ENCODE measurements at regions not wholly inside any gene's neighbourhood (a gene's known extent, or its start where the extent isn't known, plus 50 kb on each side); places are given as distances from the start of the nearest gene placed in this dataset.

DNA sequence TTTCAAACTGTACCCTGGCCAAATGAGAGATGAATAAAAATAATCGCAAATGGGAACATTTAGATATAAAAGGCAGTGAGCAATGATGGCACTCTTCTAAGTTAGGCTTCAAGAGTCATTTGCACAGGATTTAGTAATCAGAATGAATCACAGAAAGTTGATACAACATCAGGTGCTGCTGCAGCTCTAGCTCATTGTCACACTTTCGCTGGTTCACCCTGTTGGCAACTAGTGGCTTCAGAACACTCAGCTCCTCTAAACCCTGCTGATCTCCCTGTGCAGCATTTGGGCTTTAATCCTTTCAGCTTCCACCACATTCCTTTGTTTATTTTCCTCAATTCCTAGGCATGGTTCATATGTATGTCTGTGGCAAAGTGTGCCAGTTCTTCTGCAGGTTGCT is 2071.2 kb upstream of the CDH6 start:
- H2AFZ ChIP-seq (ENCODE audit: low read depth, low read length): no peak overlapping the region
- no peak overlapping the region for H3K4me2 ChIP-seq (ENCODE audit: insufficient read depth, low read length)
- DNase-seq (ENCODE audit: low read depth, low spot score) (no peak), FAIRE-seq (no peak)
- TF ChIP-seq, protein P1, sequence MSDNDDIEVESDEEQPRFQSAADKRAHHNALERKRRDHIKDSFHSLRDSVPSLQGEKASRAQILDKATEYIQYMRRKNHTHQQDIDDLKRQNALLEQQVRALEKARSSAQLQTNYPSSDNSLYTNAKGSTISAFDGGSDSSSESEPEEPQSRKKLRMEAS (IDR thresholded peaks at IDR 0.05; ENCODE audit: insufficient read depth, insufficient read length): no peak
- TF ChIP-seq EZH2 (IDR thresholded peaks at IDR 0.05; ENCODE audit: borderline replicate concordance, low read depth, low read length, severe bottlenecking): no peak
- TF ChIP-seq, protein P2, sequence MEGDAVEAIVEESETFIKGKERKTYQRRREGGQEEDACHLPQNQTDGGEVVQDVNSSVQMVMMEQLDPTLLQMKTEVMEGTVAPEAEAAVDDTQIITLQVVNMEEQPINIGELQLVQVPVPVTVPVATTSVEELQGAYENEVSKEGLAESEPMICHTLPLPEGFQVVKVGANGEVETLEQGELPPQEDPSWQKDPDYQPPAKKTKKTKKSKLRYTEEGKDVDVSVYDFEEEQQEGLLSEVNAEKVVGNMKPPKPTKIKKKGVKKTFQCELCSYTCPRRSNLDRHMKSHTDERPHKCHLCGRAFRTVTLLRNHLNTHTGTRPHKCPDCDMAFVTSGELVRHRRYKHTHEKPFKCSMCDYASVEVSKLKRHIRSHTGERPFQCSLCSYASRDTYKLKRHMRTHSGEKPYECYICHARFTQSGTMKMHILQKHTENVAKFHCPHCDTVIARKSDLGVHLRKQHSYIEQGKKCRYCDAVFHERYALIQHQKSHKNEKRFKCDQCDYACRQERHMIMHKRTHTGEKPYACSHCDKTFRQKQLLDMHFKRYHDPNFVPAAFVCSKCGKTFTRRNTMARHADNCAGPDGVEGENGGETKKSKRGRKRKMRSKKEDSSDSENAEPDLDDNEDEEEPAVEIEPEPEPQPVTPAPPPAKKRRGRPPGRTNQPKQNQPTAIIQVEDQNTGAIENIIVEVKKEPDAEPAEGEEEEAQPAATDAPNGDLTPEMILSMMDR (IDR thresholded peaks at IDR 0.05; ENCODE audit: extremely low read depth in 1 of 2, insufficient read depth in 1 of 2, low read depth in 1 of 2, low read length in 2 of 2): no peak
- TF ChIP-seq POLR2AphosphoS5 (IDR thresholded peaks at IDR 0.05; ENCODE audit: insufficient read depth, low read depth, low read length): no peak
- TF ChIP-seq MYC (IDR thresholded peaks at IDR 0.05; ENCODE audit: low read depth, low read length): no peak
- peaks cover 2% of the 10 kb centered on the region for H3K9me3 ChIP-seq (replicated peaks; ENCODE audit: control insufficient read depth, insufficient read depth, low read length)
- H3K9ac ChIP-seq (replicated peaks; ENCODE audit: extremely low read depth, insufficient read depth, low read length): no peak overlapping the region
- H3K36me3 ChIP-seq (ENCODE audit: control insufficient read depth in 2 of 2, extremely low read depth in 1 of 2, insufficient read depth in 2 of 2, low read length in 2 of 2): no peaks in the 10 kb centered on the region
- H3K4me3 ChIP-seq (replicated peaks in 1 of 3; ENCODE audit: insufficient read depth in 1 of 3, low read depth in 1 of 3, low read length in 3 of 3): no peak overlapping the region
- no peaks in the 10 kb centered on the region for H3K27me3 ChIP-seq (ENCODE audit: control insufficient read depth in 2 of 2, insufficient read depth in 2 of 2, low read length in 2 of 2)
- POLR2A ChIA-PET: no interaction called here
- H3K9me1 ChIP-seq (replicated peaks; ENCODE audit: control insufficient read depth, extremely low read depth, insufficient read depth, low read length): no peaks in the 10 kb centered on the region
- dilution Hi-C loops (cut with MboI; ENCODE audit: extremely low pct_ligation_motif_present, low sequenced_read_pairs): no loop called here
- CTCF ChIA-PET: no interaction called here
- no peaks in the 10 kb centered on the region for H4K20me1 ChIP-seq (replicated peaks; ENCODE audit: control insufficient read depth, extremely low read depth, insufficient read depth, low read length)
- H3K4me1 ChIP-seq (ENCODE audit: control insufficient read depth, extremely low read depth, insufficient read depth, low read length): no peaks in the 10 kb centered on the region
- H3K27ac ChIP-seq (ENCODE audit: insufficient read depth, low read depth, low read length): no peak overlapping the region
- BruUV-seq (replicated peaks): no TSS peak
- no peaks in the 10 kb centered on the region for H3K79me2 ChIP-seq (ENCODE audit: control insufficient read depth, insufficient read depth, low read length)
- intact Hi-C loops (cut with micrococcal nuclease): no loop called here

DNA sequence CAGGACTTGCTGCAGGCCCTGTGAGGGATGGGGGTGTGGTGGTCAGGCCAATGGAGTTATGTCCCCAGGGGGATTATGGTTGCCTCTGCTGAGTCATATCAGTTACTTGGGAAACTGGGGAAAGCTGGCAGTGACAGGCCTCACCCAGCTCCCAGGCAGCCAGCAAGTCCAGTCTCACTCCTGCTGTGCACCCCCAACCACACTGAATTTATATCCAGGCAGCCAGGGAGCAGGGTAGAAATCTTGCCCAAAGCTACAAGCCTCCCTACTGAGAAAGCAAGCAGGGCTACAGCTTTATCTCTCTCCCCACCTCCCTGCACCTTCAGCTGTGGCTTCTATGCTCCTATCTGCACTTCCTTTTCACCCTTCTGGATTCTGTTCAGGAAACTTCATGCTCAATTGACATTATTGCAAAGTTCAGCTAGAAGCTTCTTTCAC is 2076.0 kb upstream of the CDH9 start:
- TF ChIP-seq POLR2AphosphoS5 (IDR thresholded peaks at IDR 0.05; ENCODE audit: insufficient read depth, low read depth, low read length): no peak
- TF ChIP-seq, protein P2 (IDR thresholded peaks at IDR 0.05; ENCODE audit: extremely low read depth in 1 of 2, insufficient read depth in 1 of 2, low read depth in 1 of 2, low read length in 2 of 2): no peak
- TF ChIP-seq GATA2 (IDR thresholded peaks at IDR 0.05; ENCODE audit: insufficient read depth, insufficient read length, low read depth, low read length): no peak
- no peak for TF ChIP-seq MYC (IDR thresholded peaks at IDR 0.05; ENCODE audit: low read depth, low read length)
- no peak for TF ChIP-seq POLR2A (IDR thresholded peaks at IDR 0.05; ENCODE audit: low read depth, low read length)
- no peak for TF ChIP-seq FOS (IDR thresholded peaks at IDR 0.05; ENCODE audit: borderline replicate concordance, insufficient read depth, low read length)
- TF ChIP-seq EZH2 (IDR thresholded peaks at IDR 0.05; ENCODE audit: borderline replicate concordance, low read depth, low read length, severe bottlenecking): no peak
- TF ChIP-seq, protein P1 (IDR thresholded peaks at IDR 0.05; ENCODE audit: insufficient read depth, insufficient read length): no peak
- TF ChIP-seq JUN (IDR thresholded peaks at IDR 0.05; ENCODE audit: borderline replicate concordance, insufficient read depth, insufficient read length, low read depth): no peak
- CTCF ChIA-PET: no interaction called here
- intact Hi-C loops (cut with micrococcal nuclease) (no loop called here), dilution Hi-C loops (cut with MboI; ENCODE audit: extremely low pct_ligation_motif_present, low sequenced_read_pairs) (no loop called here)
- Histone ChIP-seq H3K4me2 (ENCODE audit: insufficient read depth, low read length) (no peak overlapping the region), H4K20me1 (replicated peaks; ENCODE audit: control insufficient read depth, extremely low read depth, insufficient read depth, low read length) (no peaks in the 10 kb centered on the region), H3K79me2 (ENCODE audit: control insufficient read depth, insufficient read depth, low read length) (no peaks in the 10 kb centered on the region), H3K27ac (ENCODE audit: insufficient read depth, low read depth, low read length) (no peak overlapping the region), H3K4me3 (replicated peaks in 1 of 3; ENCODE audit: insufficient read depth in 1 of 3, low read depth in 1 of 3, low read length in 3 of 3) (no peak overlapping the region), H3K9me1 (replicated peaks; ENCODE audit: control insufficient read depth, extremely low read depth, insufficient read depth, low read length) (no peaks in the 10 kb centered on the region), H3K4me1 (ENCODE audit: control insufficient read depth, extremely low read depth, insufficient read depth, low read length) (no peaks in the 10 kb centered on the region), H3K9ac (replicated peaks; ENCODE audit: extremely low read depth, insufficient read depth, low read length) (no peak overlapping the region), H3K9me3 (replicated peaks; ENCODE audit: control insufficient read depth, insufficient read depth, low read length) (no peaks in the 10 kb centered on the region), H2AFZ (ENCODE audit: low read depth, low read length) (no peak overlapping the region), H3K36me3 (ENCODE audit: control insufficient read depth in 2 of 2, extremely low read depth in 1 of 2, insufficient read depth in 2 of 2, low read length in 2 of 2) (no peaks in the 10 kb centered on the region), H3K27me3 (ENCODE audit: control insufficient read depth in 2 of 2, insufficient read depth in 2 of 2, low read length in 2 of 2) (no peaks in the 10 kb centered on the region)
- POLR2A ChIA-PET: no interaction called here
- DNase-seq (ENCODE audit: low read depth, low spot score): no peak
- no TSS peak for BruUV-seq (replicated peaks)
- no peak for FAIRE-seq

Data from endothelial cell of umbilical vein (primary cell).